ENCODE measurements at regions not wholly inside any gene's neighbourhood (a gene's known extent, or its start where the extent isn't known, plus 50 kb on each side); places are given as distances from the start of the nearest gene placed in this dataset.

DNA sequence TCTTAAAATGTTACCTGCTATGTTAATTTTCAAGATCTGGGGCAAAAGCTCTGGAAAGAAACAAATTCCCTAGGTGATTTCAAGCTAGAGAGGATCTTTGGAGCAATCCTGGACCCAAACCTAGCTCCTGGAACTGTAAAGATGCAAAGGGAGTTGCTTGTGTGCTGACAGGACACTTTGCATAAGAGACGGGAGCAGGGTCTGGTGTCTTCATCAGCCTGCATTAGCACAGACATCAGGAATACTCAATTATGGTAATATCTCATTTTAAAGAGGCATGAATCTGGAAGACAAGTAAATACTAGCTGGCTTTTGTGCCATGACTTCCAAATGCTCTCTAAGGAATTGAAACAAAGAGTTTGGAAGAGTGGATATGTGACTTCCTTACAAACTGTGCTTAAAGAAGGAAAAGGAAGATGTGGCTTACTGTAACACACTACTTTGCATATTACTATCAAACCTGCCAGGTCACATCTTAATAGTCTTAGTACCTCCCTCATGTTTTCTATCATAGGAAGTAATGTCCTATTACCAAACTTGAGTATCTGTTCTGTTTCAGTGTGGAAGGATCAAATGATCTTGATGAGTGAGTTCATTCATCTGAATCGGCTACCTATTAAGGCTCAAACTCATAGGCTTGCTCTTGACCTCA is 193.4 kb downstream of the ALDH8A1 start:
- TF ChIP-seq, protein P1, sequence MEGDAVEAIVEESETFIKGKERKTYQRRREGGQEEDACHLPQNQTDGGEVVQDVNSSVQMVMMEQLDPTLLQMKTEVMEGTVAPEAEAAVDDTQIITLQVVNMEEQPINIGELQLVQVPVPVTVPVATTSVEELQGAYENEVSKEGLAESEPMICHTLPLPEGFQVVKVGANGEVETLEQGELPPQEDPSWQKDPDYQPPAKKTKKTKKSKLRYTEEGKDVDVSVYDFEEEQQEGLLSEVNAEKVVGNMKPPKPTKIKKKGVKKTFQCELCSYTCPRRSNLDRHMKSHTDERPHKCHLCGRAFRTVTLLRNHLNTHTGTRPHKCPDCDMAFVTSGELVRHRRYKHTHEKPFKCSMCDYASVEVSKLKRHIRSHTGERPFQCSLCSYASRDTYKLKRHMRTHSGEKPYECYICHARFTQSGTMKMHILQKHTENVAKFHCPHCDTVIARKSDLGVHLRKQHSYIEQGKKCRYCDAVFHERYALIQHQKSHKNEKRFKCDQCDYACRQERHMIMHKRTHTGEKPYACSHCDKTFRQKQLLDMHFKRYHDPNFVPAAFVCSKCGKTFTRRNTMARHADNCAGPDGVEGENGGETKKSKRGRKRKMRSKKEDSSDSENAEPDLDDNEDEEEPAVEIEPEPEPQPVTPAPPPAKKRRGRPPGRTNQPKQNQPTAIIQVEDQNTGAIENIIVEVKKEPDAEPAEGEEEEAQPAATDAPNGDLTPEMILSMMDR (IDR thresholded peaks at IDR 0.05): no peak
- no peak for TF ChIP-seq POLR2A (IDR thresholded peaks at IDR 0.05)

Data from Peyer's patch (tissue), 4 donors.